K562 (cell line): ENCODE measurements at regions not wholly inside any gene's neighbourhood (a gene's known extent, or its start where the extent isn't known, plus 50 kb on each side); places are given as distances from the start of the nearest gene placed in this dataset.

Experiments
- ARHGAP35 ChIP-seq: fragments of 450-650 bp; IDR thresholded peaks from 2 replicates; pipeline ENCODE4 v1.6.1; 2018; ENCODE audit not compliant: partially characterized antibody
- EP400 ChIP-seq: fragments of 450-650 bp; IDR thresholded peaks from 2 replicates; pipeline ENCODE4 v1.6.1; 2017; ENCODE audit warnings: antibody characterized with exemption, mild to moderate bottlenecking, moderate library complexity
- ZBTB33 ChIP-seq: sonication (generic); formaldehyde crosslinking; IDR thresholded peaks from 2 replicates; pipeline ENCODE4 v1.8.1; 2023; ENCODE audit warnings: mild to moderate bottlenecking, missing genetic modification reagents
- ZNF133 ChIP-seq: fragments of 250-450 bp; sonication (Bioruptor Pico); IDR thresholded peaks from 2 replicates; pipeline ENCODE4 v1.4.0; 2020; ENCODE audit warnings: mild to moderate bottlenecking
- ZNF431 ChIP-seq: sonication (generic); formaldehyde crosslinking; IDR thresholded peaks from 2 replicates; pipeline ENCODE4 v1.8.0; 2022; ENCODE audit warnings: mild to moderate bottlenecking, missing genetic modification reagents
- ZNF589 ChIP-seq: fragments of 200-800 bp; sonication (Bioruptor generic); IDR thresholded peaks from 2 replicates; pipeline ENCODE4 v1.6.1; 2016; ENCODE audit warnings: low read depth, missing genetic modification characterization, missing compliant biosample characterization
- ZNF609 ChIP-seq: sonication (generic); formaldehyde crosslinking; IDR thresholded peaks from 2 replicates; pipeline ENCODE4 v1.8.1; 2023; ENCODE audit warnings: missing genetic modification reagents, mild to moderate bottlenecking, borderline replicate concordance

GRCh38 chr18:2075499-2075898, 495.8 kb downstream of the METTL4 start (continued):
- no peak for TF ChIP-seq ZNF609 (CRISPR knock-in tag)
- TF ChIP-seq EP400, result no peak
- TF ChIP-seq ZNF431 (CRISPR knock-in tag), result no peak
- TF ChIP-seq ZNF133, result no peak
- no peak for TF ChIP-seq ZBTB33 (CRISPR knock-in tag)
- no peak for TF ChIP-seq ARHGAP35
- no peak for TF ChIP-seq ZNF589
